NB4 (cell line): ENCODE measurements at regions not wholly inside any gene's neighbourhood (a gene's known extent, or its start where the extent isn't known, plus 50 kb on each side); places are given as distances from the start of the nearest gene placed in this dataset.

Experiments used
- DNase-seq: peaks from one replicate; pipeline ENCODE4 v3.0.0; 2010; ENCODE audit warnings: low read depth
- H3K4me3 ChIP-seq: one replicate; pipeline ENCODE4 v1.5.1; 2011; ENCODE audit warnings: mild to moderate bottlenecking, low read depth, low read length, moderate library complexity
- MYC ChIP-seq: IDR thresholded peaks from 2 replicates; pipeline ENCODE4 v1.6.1; 2011; ENCODE audit warnings: low read depth, low read length
- POLR2A ChIP-seq: IDR thresholded peaks from 2 replicates; pipeline ENCODE4 v1.6.1; 2011; ENCODE audit warnings: mild to moderate bottlenecking; ENCODE audit not compliant: insufficient read length; ENCODE audit errors: extremely low read depth
- TF ChIP-seq, protein P1 (sequence below): IDR thresholded peaks from 2 replicates; pipeline ENCODE4 v1.6.1; 2011; ENCODE audit warnings: low read depth, low read length
- TF ChIP-seq, protein P2 (sequence below): IDR thresholded peaks from one replicate; pipeline ENCODE4 v1.5.1; 2012; ENCODE audit warnings: low read depth, low read length

DNA sequence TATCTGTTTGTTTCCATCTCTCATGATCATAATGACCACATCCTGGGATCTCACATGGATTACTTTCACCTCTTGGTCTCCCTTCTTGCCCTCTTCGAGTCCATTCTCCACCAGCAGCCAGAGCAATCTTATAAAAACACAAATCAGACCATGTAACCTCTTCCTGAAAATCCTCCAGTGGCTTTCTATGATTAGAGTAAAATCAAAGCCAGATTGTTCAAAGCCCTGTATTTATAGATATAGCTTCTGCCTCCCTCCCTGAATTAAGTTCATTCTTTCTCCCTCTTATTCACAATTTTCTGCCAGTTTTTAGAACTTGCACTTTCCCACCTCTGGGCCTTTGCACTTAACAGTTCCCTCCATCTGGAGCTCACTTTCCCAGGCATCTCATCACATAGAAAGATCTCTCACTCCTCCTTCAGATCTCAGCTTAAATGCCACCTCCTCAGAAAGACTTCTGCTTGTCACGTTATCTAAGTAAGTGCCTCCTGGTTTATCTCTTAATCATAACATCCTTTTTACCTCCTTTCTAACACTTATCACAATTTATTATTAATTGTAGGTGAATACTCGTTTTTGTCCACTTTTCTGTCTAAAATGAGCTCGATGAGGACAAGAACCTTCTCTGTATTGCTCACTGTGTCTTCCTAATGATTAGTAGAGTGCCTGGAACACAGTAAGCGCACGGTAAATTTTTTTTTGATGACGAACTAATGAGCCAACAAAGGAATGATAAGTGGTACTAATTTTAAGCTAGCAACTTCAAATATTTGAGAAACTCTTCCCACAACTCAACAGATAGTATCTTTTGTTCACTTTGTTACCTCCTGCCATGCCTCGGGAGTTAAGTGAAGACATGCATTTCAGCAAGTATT lies 80.5 kb downstream of the CYB561 start:
- TF ChIP-seq MYC (no peak), POLR2A (no peak)
- TF ChIP-seq, protein P1, sequence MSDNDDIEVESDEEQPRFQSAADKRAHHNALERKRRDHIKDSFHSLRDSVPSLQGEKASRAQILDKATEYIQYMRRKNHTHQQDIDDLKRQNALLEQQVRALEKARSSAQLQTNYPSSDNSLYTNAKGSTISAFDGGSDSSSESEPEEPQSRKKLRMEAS: no peak
- TF ChIP-seq, protein P2, sequence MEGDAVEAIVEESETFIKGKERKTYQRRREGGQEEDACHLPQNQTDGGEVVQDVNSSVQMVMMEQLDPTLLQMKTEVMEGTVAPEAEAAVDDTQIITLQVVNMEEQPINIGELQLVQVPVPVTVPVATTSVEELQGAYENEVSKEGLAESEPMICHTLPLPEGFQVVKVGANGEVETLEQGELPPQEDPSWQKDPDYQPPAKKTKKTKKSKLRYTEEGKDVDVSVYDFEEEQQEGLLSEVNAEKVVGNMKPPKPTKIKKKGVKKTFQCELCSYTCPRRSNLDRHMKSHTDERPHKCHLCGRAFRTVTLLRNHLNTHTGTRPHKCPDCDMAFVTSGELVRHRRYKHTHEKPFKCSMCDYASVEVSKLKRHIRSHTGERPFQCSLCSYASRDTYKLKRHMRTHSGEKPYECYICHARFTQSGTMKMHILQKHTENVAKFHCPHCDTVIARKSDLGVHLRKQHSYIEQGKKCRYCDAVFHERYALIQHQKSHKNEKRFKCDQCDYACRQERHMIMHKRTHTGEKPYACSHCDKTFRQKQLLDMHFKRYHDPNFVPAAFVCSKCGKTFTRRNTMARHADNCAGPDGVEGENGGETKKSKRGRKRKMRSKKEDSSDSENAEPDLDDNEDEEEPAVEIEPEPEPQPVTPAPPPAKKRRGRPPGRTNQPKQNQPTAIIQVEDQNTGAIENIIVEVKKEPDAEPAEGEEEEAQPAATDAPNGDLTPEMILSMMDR: no peak
- no peak for DNase-seq
- no peak overlapping the region for H3K4me3 ChIP-seq

DNA sequence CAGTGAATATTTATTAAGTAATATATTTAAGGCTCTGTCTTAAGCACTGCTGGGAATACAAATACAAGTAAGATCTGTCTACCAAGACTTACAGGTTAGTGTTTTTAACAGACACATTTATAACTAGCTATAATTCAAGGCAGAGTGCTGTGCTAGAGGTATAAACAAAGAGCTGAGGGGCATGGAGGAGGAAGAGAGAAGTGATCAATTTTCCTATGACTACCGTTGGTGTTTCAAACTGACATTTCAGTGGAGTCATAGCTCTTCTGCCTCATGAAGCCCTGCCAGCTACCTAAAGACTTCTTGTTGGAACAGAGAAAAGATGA lies 79.9 kb downstream of the CYB561 start:
- H3K4me3 ChIP-seq: no peak overlapping the region
- TF ChIP-seq, protein P2: no peak
- TF ChIP-seq MYC: no peak
- TF ChIP-seq, protein P1: no peak
- no peak for TF ChIP-seq POLR2A
- no peak for DNase-seq

DNA sequence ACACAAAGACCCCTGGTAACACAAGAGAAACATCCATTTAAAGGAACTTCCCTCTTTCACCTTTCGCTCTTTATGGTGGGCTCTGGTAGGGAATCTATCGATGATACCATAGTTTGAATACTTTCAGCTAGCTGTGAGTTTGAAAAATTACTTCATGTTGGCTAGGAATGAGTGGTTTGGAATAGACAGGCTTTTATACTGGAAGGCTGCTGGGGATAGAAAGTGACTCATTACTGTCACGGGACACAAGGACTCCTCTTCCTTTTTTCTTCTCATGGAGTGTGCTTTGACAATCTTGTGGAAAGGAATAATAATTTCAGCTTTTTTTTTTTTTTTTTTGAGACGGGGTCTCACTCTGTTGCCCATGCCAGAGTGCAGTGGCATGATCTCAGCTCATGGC lies 76.9 kb downstream of the CYB561 start:
- DNase-seq: no peak
- H3K4me3 ChIP-seq: no peak overlapping the region
- no peak for TF ChIP-seq MYC

DNA sequence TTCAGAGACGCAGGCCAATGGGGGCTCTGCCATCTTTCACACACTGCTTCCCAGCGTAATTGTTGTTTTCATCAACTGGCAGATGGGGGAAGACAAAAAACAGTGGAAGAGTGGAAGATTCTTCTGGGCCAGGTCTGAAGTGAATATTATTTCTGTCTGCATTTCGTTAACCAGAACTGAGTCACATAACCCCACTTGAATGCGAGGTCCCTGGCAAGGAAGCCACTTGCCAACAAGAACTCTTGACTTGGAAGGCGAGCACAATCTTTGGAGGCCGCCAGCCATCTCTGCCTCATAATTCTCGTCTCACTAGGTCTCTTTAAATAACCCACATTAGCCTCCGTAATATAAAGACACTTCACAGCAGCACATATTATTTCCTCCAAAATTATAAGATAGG lies 75.4 kb downstream of the CYB561 start:
- no peak for DNase-seq
- H3K4me3 ChIP-seq: no peak overlapping the region
- TF ChIP-seq MYC (no peak), POLR2A (no peak)
- TF ChIP-seq, protein P1: no peak
- TF ChIP-seq, protein P2: no peak

DNA sequence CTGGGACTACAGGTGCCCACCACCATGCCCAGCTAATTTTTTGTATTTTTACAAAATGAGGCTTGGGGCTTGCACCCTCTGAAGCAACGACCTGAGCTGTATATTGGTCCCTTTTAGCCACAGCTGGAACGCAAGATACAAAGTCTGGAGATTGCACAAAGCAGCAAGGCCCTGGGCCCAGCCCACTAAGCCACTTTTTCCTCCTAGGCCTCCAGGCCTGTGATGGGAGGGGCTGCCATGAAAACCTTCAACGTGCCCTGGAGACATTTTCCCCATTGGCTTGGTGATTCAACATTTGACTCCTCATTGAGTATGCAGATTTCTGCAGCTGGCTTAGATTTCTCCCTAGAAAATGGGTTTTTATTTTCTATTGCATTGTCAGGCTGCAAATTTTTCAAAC lies 69.2 kb downstream of the CYB561 start:
- no peak for DNase-seq
- TF ChIP-seq, protein P1: no peak
- TF ChIP-seq, protein P2: no peak
- no peak for TF ChIP-seq POLR2A
- no peak for TF ChIP-seq MYC
- H3K4me3 ChIP-seq: no peak overlapping the region

DNA sequence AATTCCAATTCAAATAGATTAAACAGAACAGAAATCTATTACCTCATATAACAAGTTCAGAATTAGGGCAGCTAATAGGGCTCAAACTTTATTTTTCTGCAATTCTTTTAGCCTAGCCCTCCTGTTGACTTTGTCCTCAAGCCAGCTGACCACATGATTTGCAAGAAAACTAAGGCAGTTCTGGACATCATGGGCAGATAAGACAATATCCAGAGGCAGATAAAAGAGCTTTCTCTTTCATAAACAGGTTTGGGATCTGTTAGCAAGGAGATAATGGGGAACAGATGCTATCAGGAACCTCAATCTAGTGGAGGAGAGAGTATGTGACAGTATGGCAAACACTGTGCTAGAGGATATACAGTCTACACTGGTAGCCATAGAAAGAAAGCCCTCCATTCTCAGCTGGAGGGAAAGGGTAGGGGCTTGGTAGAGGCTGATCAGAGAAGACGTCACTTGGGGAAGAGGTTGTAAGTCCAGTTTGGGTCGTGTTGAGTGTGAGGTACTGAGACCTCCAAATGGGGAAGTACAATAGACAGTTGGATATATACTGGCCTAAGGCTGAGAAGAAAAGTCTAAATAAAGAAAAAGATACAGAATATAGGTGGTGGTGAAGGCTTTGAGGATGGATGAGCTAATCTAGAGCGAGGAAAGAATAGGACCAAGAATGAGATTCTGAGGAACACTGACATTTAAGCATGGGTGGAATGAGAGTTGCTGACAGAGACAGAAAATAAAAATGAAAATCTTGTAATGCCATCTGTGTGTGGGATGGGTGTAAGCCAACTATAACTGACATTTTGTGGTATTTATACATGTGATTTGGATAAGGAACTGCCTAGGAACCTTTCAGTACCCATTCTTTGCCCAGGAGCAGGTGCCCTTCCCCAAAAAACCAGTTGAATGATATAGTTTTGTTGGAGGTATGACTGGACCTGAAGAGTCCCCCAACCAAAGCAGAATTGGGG lies 67.4 kb downstream of the CYB561 start:
- peak; percentile 8 for DNase-seq
- no peak overlapping the region for H3K4me3 ChIP-seq
- TF ChIP-seq, protein P2: no peak
- TF ChIP-seq, protein P1: no peak
- TF ChIP-seq MYC: no peak
- no peak for TF ChIP-seq POLR2A
